HCT116 (cell line): ENCODE measurements at regions not wholly inside any gene's neighbourhood (a gene's known extent, or its start where the extent isn't known, plus 50 kb on each side); places are given as distances from the start of the nearest gene placed in this dataset.

ENCODE experiments used
- ATAC-seq: fragments of 200-7000 bp; cut with Tn5 transposase; 2 replicates; pipeline ENCODE4 v1.9.1; 2020; ENCODE audit warnings: mild to moderate bottlenecking, moderate library complexity
- BruUV-seq: library from RNA; stranded (reverse); fragments of 400-500 nt; replicated peaks from 2 replicates; lab custom pipeline; 2021; lab: Mats Ljungman, UMichigan
- CTCF ChIA-PET: fragments of 300-600 bp; sonication (Branson Sonifier 250); formaldehyde crosslinking; loops from one replicate; lab custom pipeline; 2021; ENCODE audit warnings: antibody characterized with exemption; lab: Charles Lee
- POLR2A ChIA-PET: fragments of 300-600, 350-600 bp; sonication (Branson Sonifier 250); formaldehyde crosslinking; loops from one replicate; lab custom pipeline; 2021; ENCODE audit warnings: antibody characterized with exemption; lab: Charles Lee
- RAD21 ChIA-PET, 2 experiments: fragments of 300-600 bp; sonication (Branson Sonifier 250); formaldehyde crosslinking; loops; one replicate each; lab custom pipeline; 2023; ENCODE audit warnings: low total read pairs in 2 of 2; ENCODE audit not compliant: uncharacterized antibody in 2 of 2, unreplicated experiment in 2 of 2, low non-redundant PET in 1 of 2; lab: Charles Lee
- DNase-seq: peaks from one replicate; pipeline ENCODE4 v3.0.0-alpha.2; 2010; ENCODE audit warnings: low read depth, low spot score
- H2AFZ ChIP-seq: fragments of 200-600 bp; shearing (Covaris generic), sonication (generic); 2 replicates; pipeline ENCODE4 v1.6.1; 2017; ENCODE audit warnings: low read depth, mixed run types, mixed read lengths, antibody characterized with exemption, low read length; ENCODE audit not compliant: poor library complexity, severe bottlenecking
- H3K27ac ChIP-seq: 2 replicates; pipeline ENCODE4 v1.5.1; 2012; ENCODE audit warnings: low read depth, low read length
- H3K27me3 ChIP-seq: fragments of 200-600 bp; sonication (generic); 2 replicates; pipeline ENCODE4 v1.6.1; 2016; ENCODE audit warnings: mixed run types, low read length, mixed read lengths; ENCODE audit not compliant: insufficient read depth
- H3K36me3 ChIP-seq, 2 experiments: fragments of 200-500 bp in 1 of 2; fragments of 200-600 bp in 1 of 2; sonication (Bioruptor generic) in 1 of 2; sonication (generic) in 1 of 2; 2 replicates each; pipeline versions ENCODE4 v1.5.1 to v1.6.1; 2014 to 2016; ENCODE audit warnings: low read length in 2 of 2, inconsistent platforms in 1 of 2, mixed read lengths in 1 of 2, mixed run types in 1 of 2; ENCODE audit not compliant: insufficient read depth in 2 of 2, control insufficient read depth in 1 of 2
- H3K4me1 ChIP-seq, 2 experiments: fragments of 200-600 bp in 1 of 2; sonication (generic) in 1 of 2; 2 replicates each; pipeline versions ENCODE4 v1.5.1 to v1.6.1; 2012 to 2017; ENCODE audit warnings: low read length in 2 of 2, inconsistent platforms in 1 of 2, mild to moderate bottlenecking in 1 of 2, mixed read lengths in 1 of 2, mixed run types in 1 of 2, moderate library complexity in 1 of 2; ENCODE audit not compliant: insufficient read depth in 2 of 2, control insufficient read depth in 1 of 2
- H3K4me2 ChIP-seq: fragments of 200-600 bp; sonication (generic); 2 replicates; pipeline ENCODE4 v1.6.1; 2017; ENCODE audit warnings: mixed run types, low read length, mixed read lengths
- H3K4me3 ChIP-seq, 2 experiments: fragments of 200-600 bp in 1 of 2; sonication (generic) in 1 of 2; replicated peaks in 1 of 2; 2 replicates each; pipeline ENCODE4 v1.5.1; 2011 to 2016; ENCODE audit warnings: low read length in 2 of 2, control low read depth in 1 of 2, low read depth in 1 of 2, mild to moderate bottlenecking in 1 of 2, mixed read lengths in 1 of 2, mixed run types in 1 of 2
- H3K79me2 ChIP-seq: fragments of 200-600 bp; sonication (generic); 2 replicates; pipeline ENCODE4 v1.6.1; 2017; ENCODE audit warnings: mild to moderate bottlenecking, mixed run types, low read length, moderate library complexity, mixed read lengths; ENCODE audit not compliant: insufficient read depth
- H3K9ac ChIP-seq: fragments of 200-600 bp; sonication (generic); 2 replicates; pipeline ENCODE4 v1.6.1; 2016; ENCODE audit warnings: low read length, mixed read lengths
- H3K9me2 ChIP-seq: fragments of 200-600 bp; sonication (generic), shearing (Covaris generic); 2 replicates; pipeline ENCODE4 v1.6.1; 2017; ENCODE audit warnings: mixed run types, mild to moderate bottlenecking, moderate library complexity; ENCODE audit not compliant: insufficient read depth
- H3K9me3 ChIP-seq, 2 experiments: fragments of 200-500 bp in 1 of 2; fragments of 200-600 bp in 1 of 2; sonication (Bioruptor generic) in 1 of 2; sonication (generic) in 1 of 2; 2 replicates each; pipeline ENCODE4 v1.6.1; 2014 to 2017; ENCODE audit warnings: low read length in 2 of 2, mixed read lengths in 2 of 2, inconsistent platforms in 1 of 2, low read depth in 1 of 2, mild to moderate bottlenecking in 1 of 2, mixed run types in 1 of 2, moderate library complexity in 1 of 2; ENCODE audit not compliant: control insufficient read depth in 1 of 2, insufficient read depth in 1 of 2
- H4K20me1 ChIP-seq: fragments of 200-600 bp; sonication (generic), shearing (Covaris generic); 2 replicates; pipeline ENCODE4 v1.6.1; 2017; ENCODE audit warnings: mixed run types, mild to moderate bottlenecking, moderate library complexity; ENCODE audit not compliant: insufficient read depth
- ATF3 ChIP-seq: IDR thresholded peaks from 2 replicates; pipeline ENCODE4 v1.6.1; 2012
- CBX3 ChIP-seq: IDR thresholded peaks from 2 replicates; pipeline ENCODE4 v1.6.1; 2012; ENCODE audit warnings: low read depth
- CEBPB ChIP-seq: IDR thresholded peaks from 2 replicates; pipeline ENCODE4 v1.6.1; 2012; ENCODE audit warnings: low read depth
- EGR1 ChIP-seq: IDR thresholded peaks from 2 replicates; pipeline ENCODE4 v1.6.1; 2012; ENCODE audit warnings: low read depth
- ELF1 ChIP-seq: IDR thresholded peaks from 2 replicates; pipeline ENCODE4 v1.6.1; 2012; ENCODE audit warnings: low read depth, borderline replicate concordance
- EZH2phosphoT487 ChIP-seq: fragments of 200-600 bp; IDR thresholded peaks from 2 replicates; pipeline ENCODE4 v1.6.1; 2018; ENCODE audit warnings: antibody characterized with exemption, borderline replicate concordance
- FOSL1 ChIP-seq: IDR thresholded peaks from 2 replicates; pipeline ENCODE4 v1.6.1; 2012; ENCODE audit warnings: low read depth
- MAX ChIP-seq: IDR thresholded peaks from 2 replicates; pipeline ENCODE4 v1.6.1; 2012
- POLR2A ChIP-seq: IDR thresholded peaks from 2 replicates; pipeline ENCODE4 v1.7.0; 2011; ENCODE audit warnings: borderline replicate concordance; ENCODE audit not compliant: insufficient read depth, insufficient read length; ENCODE audit errors: extremely low read depth
- RAD21 ChIP-seq: IDR thresholded peaks from 2 replicates; pipeline ENCODE4 v1.6.1; 2012; ENCODE audit warnings: low read depth, mild to moderate bottlenecking
- SP1 ChIP-seq: IDR thresholded peaks from 2 replicates; pipeline ENCODE4 v1.6.1; 2012; ENCODE audit warnings: low read depth
- SRF ChIP-seq: IDR thresholded peaks from 2 replicates; pipeline ENCODE4 v1.6.1; 2012; ENCODE audit warnings: low read depth
- YY1 ChIP-seq: IDR thresholded peaks from 2 replicates; pipeline ENCODE4 v1.6.1; 2011; ENCODE audit warnings: low read length, low read depth, moderate library complexity, mild to moderate bottlenecking; ENCODE audit not compliant: insufficient replicate concordance; ENCODE audit errors: extremely low read depth
- ZBTB33 ChIP-seq: IDR thresholded peaks from 2 replicates; pipeline ENCODE4 v1.6.1; 2011; ENCODE audit warnings: mild to moderate bottlenecking, low read length, moderate library complexity; ENCODE audit not compliant: insufficient replicate concordance; ENCODE audit errors: extremely low read depth
- ZFX ChIP-seq: fragments of 450-650 bp; IDR thresholded peaks from 2 replicates; pipeline ENCODE4 v1.6.1; 2017
- ZNF274 ChIP-seq: fragments of 200-500 bp; sonication (Bioruptor generic); IDR thresholded peaks from 2 replicates; pipeline ENCODE4 v1.6.1; 2014; ENCODE audit warnings: mild to moderate bottlenecking, low read depth, low read length, inconsistent platforms
- intact Hi-C: fragments of 100-400 bp; cut with micrococcal nuclease; formaldehyde crosslinking; loops from 2 replicates; pipeline ENCODE4 v1.10.0; 2022
- TF ChIP-seq, protein P1 (sequence below), 3 experiments: fragments of 200-600 bp in 1 of 3; sonication (generic) in 1 of 3; IDR thresholded peaks in 2 of 3; conservative IDR thresholded peaks in 1 of 3; 2 replicates each; pipeline ENCODE4 v1.5.1; 2012 to 2017; ENCODE audit warnings: low read depth in 2 of 3, low read length in 2 of 3, antibody characterized with exemption in 1 of 3, borderline replicate concordance in 1 of 3, control low read depth in 1 of 3, mild to moderate bottlenecking in 1 of 3, mixed read lengths in 1 of 3, mixed run types in 1 of 3, moderate library complexity in 1 of 3; ENCODE audit not compliant: insufficient read depth in 1 of 3

DNA sequence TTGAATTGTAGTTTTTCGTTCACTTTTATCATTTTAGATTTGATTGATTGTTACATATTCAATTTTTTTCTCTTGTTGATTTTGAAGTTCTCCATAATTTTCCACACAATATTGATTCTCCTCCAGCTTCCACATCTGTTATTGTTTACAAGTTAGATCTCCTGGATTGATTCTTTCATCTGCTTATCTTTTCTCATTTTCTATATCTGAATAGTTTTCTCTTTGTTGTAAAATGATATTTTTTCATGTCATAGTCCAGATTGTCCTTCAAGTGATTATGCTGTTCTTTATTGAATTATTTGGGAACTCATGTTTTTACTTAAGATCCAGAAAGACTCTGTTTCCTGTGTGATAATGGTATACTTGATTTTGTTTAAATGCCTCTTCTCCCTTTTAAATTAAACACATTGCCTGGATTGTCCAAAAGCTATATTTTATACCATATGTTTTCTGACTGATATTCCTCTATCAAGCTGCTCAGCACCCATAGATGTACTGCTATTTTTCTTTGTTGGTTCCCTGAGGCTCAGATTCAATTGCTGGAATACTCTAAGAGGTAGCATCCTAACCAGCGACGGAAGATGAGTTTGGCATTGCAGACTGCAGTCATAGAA, 206.6 kb upstream of the PRR16 start:
- no peaks in the 10 kb centered on the region for H3K27me3 ChIP-seq
- no peaks in the 10 kb centered on the region; the same call in 1 of the 2 replicates for H3K9me2 ChIP-seq
- H3K4me1 ChIP-seq = no peaks in the 10 kb centered on the region
- no peak overlapping the region for H3K4me3 ChIP-seq
- no peak overlapping the region for H2AFZ ChIP-seq
- CTCF ChIA-PET = interaction anchor here (0.6 kb wide), 1 partner anchor 280 kb away, joined by 5 read pairs; no protein-coding TSS in a partner anchor
- ATAC-seq = no peak
- no peak overlapping the region for H3K4me2 ChIP-seq
- H3K9me3 ChIP-seq = no peaks in the 10 kb centered on the region
- TF ChIP-seq ZBTB33 = no peak
- no peak for TF ChIP-seq POLR2A
- TF ChIP-seq SP1 = no peak
- no peak for TF ChIP-seq ELF1
- TF ChIP-seq, all 23 proteins: peak for 0
- RAD21 ChIA-PET = no interaction called here
- Histone ChIP-seq H3K36me3 (no peaks in the 10 kb centered on the region), H4K20me1 (no peaks in the 10 kb centered on the region), H3K27ac (no peak overlapping the region), H3K9ac (no peak overlapping the region), H3K79me2 (no peaks in the 10 kb centered on the region)
- no peak for DNase-seq
- POLR2A ChIA-PET = no interaction called here
- no TSS peak for BruUV-seq
- intact Hi-C loops = no loop called here

- Histone ChIP-seq H3K9me3 (no peaks in the 10 kb centered on the region), H3K79me2 (no peaks in the 10 kb centered on the region), H3K4me3 (no peak overlapping the region), H3K27me3 (no peaks in the 10 kb centered on the region), H3K9me2 (no peaks in the 10 kb centered on the region; the same call in 1 of the 2 replicates), H2AFZ (no peak overlapping the region)
- CTCF ChIA-PET = no interaction called here
- RAD21 ChIA-PET = no interaction called here
- intact Hi-C loops = no loop called here
- no peak for TF ChIP-seq CEBPB
- TF ChIP-seq EZH2phosphoT487 = no peak
- no peak for TF ChIP-seq SRF
- TF ChIP-seq RAD21 = no peak
- no peak for TF ChIP-seq ATF3
- TF ChIP-seq FOSL1 = no peak
- TF ChIP-seq ZFX = no peak
- TF ChIP-seq YY1 = no peak
- TF ChIP-seq EGR1 = no peak
- TF ChIP-seq, protein P1, sequence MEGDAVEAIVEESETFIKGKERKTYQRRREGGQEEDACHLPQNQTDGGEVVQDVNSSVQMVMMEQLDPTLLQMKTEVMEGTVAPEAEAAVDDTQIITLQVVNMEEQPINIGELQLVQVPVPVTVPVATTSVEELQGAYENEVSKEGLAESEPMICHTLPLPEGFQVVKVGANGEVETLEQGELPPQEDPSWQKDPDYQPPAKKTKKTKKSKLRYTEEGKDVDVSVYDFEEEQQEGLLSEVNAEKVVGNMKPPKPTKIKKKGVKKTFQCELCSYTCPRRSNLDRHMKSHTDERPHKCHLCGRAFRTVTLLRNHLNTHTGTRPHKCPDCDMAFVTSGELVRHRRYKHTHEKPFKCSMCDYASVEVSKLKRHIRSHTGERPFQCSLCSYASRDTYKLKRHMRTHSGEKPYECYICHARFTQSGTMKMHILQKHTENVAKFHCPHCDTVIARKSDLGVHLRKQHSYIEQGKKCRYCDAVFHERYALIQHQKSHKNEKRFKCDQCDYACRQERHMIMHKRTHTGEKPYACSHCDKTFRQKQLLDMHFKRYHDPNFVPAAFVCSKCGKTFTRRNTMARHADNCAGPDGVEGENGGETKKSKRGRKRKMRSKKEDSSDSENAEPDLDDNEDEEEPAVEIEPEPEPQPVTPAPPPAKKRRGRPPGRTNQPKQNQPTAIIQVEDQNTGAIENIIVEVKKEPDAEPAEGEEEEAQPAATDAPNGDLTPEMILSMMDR (IDR thresholded peaks at IDR 0.05 in 2 of 3, conservative IDR thresholded peaks at IDR 0.05 in 1 of 3; ENCODE audit: borderline replicate concordance in 1 of 3, insufficient read depth in 1 of 3, low read depth in 2 of 3, low read length in 2 of 3) = no peak
- no peak for TF ChIP-seq ELF1
- no peak for TF ChIP-seq CBX3
- no peak for TF ChIP-seq MAX
- no peak for TF ChIP-seq ZNF274
- TF ChIP-seq POLR2A = no peak
- TF ChIP-seq, all 23 proteins: peak for 0
- Histone ChIP-seq H4K20me1 (no peaks in the 10 kb centered on the region), H3K27ac (no peak overlapping the region), H3K9ac (no peak overlapping the region), H3K4me2 (no peak overlapping the region), H3K36me3 (no peaks in the 10 kb centered on the region), H3K4me1 (no peaks in the 10 kb centered on the region)
- no peak for ATAC-seq
- no TSS peak for BruUV-seq
- POLR2A ChIA-PET = no interaction called here
- no peak for DNase-seq
These were observed 206.0 kb upstream of the PRR16 start for GRCh38 chr5:120258123-120258522.
